GM12875 (cell line): ENCODE measurements at regions not wholly inside any gene's neighbourhood (a gene's known extent, or its start where the extent isn't known, plus 50 kb on each side); places are given as distances from the start of the nearest gene placed in this dataset.

Experiments
- H3K4me3 ChIP-seq: one replicate; pipeline ENCODE4 v1.5.1; 2011; ENCODE audit warnings: low read depth, low read length, control low read depth
- CTCF ChIP-seq: IDR thresholded peaks from 2 replicates; pipeline ENCODE4 v1.5.1; 2011; ENCODE audit warnings: low read depth, mild to moderate bottlenecking, control low read depth, inconsistent platforms, low read length, moderate library complexity, borderline replicate concordance; ENCODE audit not compliant: insufficient read depth

DNA sequence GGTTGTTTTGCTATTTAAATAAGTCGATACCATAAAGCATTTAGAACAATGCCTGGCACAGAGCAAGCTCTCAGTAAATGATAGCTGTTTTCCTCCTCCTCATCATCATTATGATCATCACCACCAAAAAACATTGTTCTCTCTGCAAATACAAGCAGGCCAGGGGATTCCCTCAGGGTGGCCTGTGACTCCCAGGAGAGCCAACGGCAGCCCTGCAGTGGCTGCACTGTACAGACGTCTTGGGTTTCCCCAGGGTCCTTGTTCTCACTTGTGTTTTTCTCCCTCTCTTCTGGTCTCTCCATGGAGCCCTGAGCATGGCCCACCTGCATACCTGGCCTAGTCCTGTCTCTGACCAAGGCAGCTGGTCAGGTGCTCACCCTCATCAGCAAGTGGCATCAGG, 290.9 kb upstream of the PWP1 start:
- no peak overlapping the region for H3K4me3 ChIP-seq
- no peak for TF ChIP-seq CTCF

GRCh38 chr12:107395817-107396216, 289.8 kb upstream of the PWP1 start:
- H3K4me3 ChIP-seq: no peak overlapping the region
- TF ChIP-seq CTCF: no peak

- TF ChIP-seq CTCF: no peak
Measured at GRCh38 chr12:107396991-107397390, 288.6 kb upstream of the PWP1 start.

DNA sequence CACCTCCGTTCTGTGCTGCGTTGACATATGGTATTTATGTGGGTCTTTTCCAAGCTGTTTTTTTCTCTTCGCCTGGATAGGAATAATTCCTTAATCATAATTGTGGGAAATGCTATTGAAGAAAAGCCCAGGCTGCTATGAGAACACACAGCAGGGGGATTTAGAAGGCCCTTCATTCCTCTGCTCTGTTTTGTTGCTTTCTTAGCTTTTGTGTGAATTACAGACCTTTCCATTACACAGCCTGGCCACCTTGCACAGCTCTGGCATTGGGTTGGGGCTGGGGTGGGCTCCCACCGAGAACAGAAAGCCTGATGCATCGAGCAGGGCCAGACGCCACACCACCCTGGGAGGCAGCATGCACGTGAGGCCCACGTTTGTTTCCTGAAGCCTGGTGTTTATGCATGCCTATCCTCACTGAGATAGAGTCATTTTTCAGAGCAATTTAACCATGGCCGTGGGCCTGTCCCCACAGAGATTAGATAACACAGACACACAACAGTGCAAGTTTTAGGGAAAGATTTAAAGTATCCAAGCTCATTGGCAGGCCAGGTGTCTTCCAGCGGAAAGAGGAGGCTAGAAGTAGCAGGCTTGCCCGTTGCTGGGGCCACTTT, 287.6 kb upstream of the PWP1 start:
- H3K4me3 ChIP-seq: no peak overlapping the region
- no peak for TF ChIP-seq CTCF

More at GRCh38 chr12:107396991-107397390, 288.6 kb upstream of the PWP1 start:
- H3K4me3 ChIP-seq: no peak overlapping the region

DNA sequence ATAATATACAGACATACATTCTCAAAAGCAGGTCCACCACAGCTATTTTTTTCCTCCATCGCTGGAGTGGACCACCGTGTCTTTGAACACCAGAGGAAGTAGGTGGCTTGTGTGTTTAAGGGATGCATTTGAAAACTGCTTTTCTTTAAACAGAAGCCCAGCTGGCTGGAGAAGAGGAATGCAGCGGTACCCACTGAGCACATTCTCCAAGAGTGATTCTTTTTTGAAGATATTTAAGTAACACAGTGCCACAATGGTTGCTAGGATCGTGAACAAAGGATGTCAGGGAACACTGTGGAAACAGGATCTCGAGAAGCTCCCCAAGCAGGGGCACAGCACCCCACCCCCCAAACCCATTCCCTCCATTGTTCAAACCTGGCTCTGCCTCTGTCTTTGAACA, 286.6 kb upstream of the PWP1 start:
- H3K4me3 ChIP-seq: no peak overlapping the region

DNA sequence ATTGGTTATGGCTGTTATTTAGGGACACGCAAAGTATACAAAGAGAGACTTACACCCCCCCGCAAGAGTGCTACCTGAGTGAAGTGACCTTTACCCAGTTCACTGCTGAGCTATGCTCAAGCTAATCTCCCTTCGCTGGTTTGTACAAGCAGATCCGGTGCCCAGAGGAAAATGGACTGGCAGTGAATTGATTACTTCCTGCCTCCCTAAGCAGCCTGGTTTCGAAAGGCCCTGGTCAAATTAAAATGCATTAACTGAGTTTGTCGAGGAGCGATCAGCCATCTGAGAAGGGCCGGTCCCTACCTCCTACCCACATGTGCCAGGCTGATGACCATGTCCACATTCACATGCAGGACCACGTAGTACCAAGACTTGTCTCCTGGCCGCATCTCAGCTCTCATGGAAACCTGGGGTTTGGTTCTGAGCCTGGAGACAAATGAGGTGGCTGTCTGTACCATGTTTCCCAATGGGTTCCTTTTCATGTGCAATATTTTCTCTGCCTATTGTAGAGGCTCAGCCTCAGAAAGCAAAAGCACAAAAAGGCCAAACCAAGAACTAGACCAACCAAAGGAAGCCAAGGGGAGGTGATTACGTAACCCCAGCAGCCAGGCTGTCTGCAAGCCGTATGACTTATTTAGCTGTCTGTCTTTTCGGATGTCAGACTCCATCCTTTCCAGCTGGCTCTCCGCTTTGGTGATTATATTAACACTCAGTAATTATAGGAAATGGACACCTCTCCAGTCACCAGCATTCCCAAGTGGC, 284.7 kb upstream of the PWP1 start:
- no peak for TF ChIP-seq CTCF
- H3K4me3 ChIP-seq: no peak overlapping the region

More for the DNA sequence above, 286.6 kb upstream of the PWP1 start:
- TF ChIP-seq CTCF: no peak
